ENCODE measurements at regions not wholly inside any gene's neighbourhood (a gene's known extent, or its start where the extent isn't known, plus 50 kb on each side); places are given as distances from the start of the nearest gene placed in this dataset.

DNA sequence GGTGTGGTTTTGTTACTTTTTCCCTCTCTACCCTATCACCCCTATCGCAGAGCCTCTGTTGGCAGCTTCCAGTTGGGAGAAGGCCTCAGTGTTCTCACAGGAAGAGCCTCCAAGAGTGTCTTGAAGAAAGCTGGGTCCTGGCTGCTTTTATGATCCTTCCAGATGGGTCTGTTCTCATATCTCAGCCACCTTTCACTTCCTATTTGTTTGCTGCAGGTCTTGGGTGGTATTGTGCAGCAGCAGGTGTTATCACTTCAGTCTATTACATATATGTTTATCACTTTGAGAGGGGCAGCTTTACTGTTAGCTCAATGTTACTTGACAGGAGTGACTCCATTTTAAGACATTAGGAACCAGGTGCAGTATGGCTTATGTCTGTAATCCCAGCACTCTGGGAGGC, 59.2 kb upstream of the GDNF start:
- no peak for DNase-seq

DNA sequence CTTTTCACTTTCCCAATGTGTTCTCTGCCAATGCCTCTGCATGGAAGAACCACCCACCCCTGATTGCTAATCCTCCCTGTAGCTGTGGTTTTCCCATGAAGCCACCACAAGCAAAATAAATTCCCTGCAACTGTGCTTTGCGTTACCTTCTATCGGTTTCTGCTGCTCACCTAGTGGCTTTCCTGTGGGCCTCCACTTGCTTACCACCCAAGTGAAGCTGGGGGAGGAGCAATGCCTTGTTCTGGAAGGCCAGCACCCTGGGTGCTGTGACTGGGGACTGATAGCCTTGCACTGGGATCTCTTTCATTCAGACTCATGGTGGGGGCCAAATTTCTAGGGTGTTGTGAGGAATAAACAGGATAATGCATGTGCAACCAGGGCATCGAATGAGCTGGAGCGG, 56.3 kb upstream of the GDNF start:
- TF ChIP-seq POLR2A (IDR thresholded peaks at IDR 0.05; ENCODE audit: low read length) (no peak), GATA1 (IDR thresholded peaks at IDR 0.05; ENCODE audit: low read depth, low read length) (no peak)
- no peak for DNase-seq

More for the DNA sequence above, 59.2 kb upstream of the GDNF start:
- TF ChIP-seq POLR2A (IDR thresholded peaks at IDR 0.05; ENCODE audit: low read length) (no peak), GATA1 (IDR thresholded peaks at IDR 0.05; ENCODE audit: low read depth, low read length) (no peak)

DNA sequence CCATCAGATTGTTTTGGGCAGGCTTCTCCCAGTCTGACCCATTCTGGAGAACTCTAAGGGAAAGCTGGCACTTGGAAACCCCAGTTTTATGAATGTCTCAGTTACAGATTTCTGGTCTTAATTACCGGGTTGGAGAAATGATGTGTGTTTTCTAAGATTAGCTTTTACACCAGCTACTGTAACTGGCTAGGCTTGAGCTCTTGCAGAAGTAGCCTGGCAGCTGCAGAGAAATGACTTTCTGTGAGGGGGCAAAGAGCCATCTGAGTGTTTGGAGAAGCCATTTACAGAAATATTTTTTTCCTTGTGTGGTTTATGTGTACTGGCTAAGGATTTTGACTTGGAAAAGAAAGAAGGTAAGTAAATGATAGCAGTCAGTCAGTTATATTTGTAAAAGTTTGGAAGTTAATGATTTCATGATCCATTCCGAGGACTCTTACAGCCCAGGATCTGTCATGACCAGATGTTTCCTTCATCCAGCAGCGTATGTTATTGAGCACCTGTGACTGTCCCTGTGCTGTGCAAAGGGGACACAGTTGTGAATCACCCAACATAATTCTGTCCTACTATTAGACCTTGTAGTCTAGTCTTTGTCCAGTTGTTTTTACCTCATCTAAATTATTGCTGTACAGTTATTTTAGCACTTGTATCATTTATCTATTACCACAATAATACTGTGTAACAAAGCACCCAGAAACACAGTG, 53.7 kb upstream of the GDNF start:
- no peak for DNase-seq
- TF ChIP-seq POLR2A (IDR thresholded peaks at IDR 0.05; ENCODE audit: low read length): no peak
- TF ChIP-seq GATA1 (IDR thresholded peaks at IDR 0.05; ENCODE audit: low read depth, low read length): no peak

DNA sequence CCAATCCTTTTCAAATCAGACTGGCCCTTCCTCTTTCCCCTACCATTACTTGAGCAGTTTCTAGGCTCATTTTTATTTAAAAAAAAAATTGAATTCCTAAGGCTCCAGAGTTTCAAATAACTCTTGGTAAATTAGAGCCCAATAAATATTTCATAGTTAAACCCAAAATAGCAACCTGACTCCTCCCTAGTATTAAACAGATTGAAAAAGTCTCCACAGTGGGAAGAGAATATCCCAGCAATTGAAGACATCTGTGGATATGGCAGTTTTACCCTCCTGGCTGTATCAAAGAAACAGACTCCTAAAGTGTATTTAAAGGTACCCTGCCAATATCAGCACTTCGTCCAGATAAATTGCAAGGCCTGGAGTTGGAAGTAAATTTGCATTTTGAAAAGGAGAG, 52.7 kb upstream of the GDNF start:
- DNase-seq: no peak
- no peak for TF ChIP-seq POLR2A (IDR thresholded peaks at IDR 0.05; ENCODE audit: low read length)
- TF ChIP-seq GATA1 (IDR thresholded peaks at IDR 0.05; ENCODE audit: low read depth, low read length): no peak

DNA sequence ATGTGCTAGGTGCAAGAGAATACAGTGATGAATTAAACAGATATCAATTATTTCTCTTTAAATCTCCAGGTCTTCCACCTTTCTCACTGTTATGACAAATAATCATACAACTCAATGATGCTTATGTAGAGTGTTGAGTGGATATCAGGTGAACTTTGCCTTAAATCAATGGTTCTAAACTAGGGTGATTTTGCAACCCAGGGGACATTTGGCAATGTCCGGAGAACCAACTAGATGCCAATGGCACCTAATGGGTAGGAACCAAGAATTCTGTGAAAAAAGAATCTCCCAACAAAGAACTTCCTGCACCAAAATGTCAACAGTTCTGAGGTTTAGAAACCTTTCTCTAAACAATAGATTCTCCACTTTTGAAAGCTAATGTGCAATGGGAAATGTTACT, 52.0 kb upstream of the GDNF start:
- no peak for TF ChIP-seq GATA1 (IDR thresholded peaks at IDR 0.05; ENCODE audit: low read depth, low read length)
- no peak for TF ChIP-seq POLR2A (IDR thresholded peaks at IDR 0.05; ENCODE audit: low read length)
- DNase-seq: no peak

DNA sequence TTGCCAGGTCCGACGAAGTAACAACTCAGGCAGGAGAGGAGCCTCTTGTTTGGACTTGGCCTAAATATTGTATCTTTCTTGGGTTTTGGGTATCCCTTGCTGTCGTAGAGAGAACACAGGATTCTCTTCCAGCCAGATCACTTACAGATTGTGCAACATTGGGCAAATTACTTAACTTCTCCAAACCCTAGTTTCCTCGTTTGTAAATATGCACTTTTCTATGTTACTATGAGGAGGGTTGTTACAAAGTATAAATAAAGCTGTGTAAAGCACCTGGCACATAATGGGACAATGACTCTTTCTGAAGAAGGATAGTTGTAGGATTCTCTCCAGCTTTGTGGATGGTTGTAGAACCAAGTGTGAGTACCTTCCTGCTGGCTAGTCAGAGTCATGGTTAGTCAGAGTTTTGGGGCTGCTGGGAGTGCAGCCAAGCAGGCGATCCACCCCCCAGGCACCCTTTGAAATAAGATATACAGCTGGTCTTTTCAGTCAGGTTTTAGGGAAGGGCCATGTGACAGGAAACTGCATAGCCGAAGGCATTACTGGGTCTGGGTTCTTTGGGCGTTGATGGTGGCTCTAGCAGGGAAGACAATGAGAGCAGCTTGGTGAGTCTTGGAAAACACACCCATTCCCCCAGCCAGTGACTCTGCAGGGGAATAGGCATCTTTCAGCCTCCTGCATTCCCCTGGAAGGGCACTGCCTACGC, 49.9 kb upstream of the GDNF start:
- DNase-seq: no peak
- TF ChIP-seq POLR2A (IDR thresholded peaks at IDR 0.05; ENCODE audit: low read length) (no peak), GATA1 (IDR thresholded peaks at IDR 0.05; ENCODE audit: low read depth, low read length) (no peak)

All from erythroblast (primary cell).